WTC11 (cell line): ENCODE measurements at regions not wholly inside any gene's neighbourhood (a gene's known extent, or its start where the extent isn't known, plus 50 kb on each side); places are given as distances from the start of the nearest gene placed in this dataset.

Experiments used
- ATF3 ChIP-seq: sonication (generic); formaldehyde crosslinking; conservative IDR thresholded peaks from 2 replicates; pipeline ENCODE4 v1.8.1; 2022; ENCODE audit warnings: mild to moderate bottlenecking, missing genetic modification reagents
- CREB1 ChIP-seq: sonication (generic); formaldehyde crosslinking; IDR thresholded peaks from 2 replicates; pipeline ENCODE4 v1.8.0; 2023; ENCODE audit warnings: mild to moderate bottlenecking, missing genetic modification reagents
- E2F1 ChIP-seq: sonication (generic); formaldehyde crosslinking; IDR thresholded peaks from 2 replicates; pipeline ENCODE4 v1.8.0; 2022; ENCODE audit warnings: mild to moderate bottlenecking, missing genetic modification reagents
- GRHL2 ChIP-seq: fragments of 250-450 bp; sonication (Bioruptor Pico); IDR thresholded peaks from 2 replicates; pipeline ENCODE4 v1.8.0; 2022; ENCODE audit warnings: mild to moderate bottlenecking, moderate library complexity; ENCODE audit not compliant: insufficient replicate concordance, severe bottlenecking
- JUN ChIP-seq: sonication (generic); formaldehyde crosslinking; IDR thresholded peaks from 2 replicates; pipeline ENCODE4 v1.8.0; 2023; ENCODE audit warnings: mild to moderate bottlenecking, missing genetic modification reagents
- NR2C2 ChIP-seq: sonication (generic); formaldehyde crosslinking; IDR thresholded peaks from 2 replicates; pipeline ENCODE4 v1.8.0; 2022; ENCODE audit warnings: mild to moderate bottlenecking, missing genetic modification reagents
- OVOL2 ChIP-seq: fragments of 250-450 bp; sonication (Bioruptor Pico); IDR thresholded peaks from 2 replicates; pipeline ENCODE4 v1.9.0; 2021; ENCODE audit warnings: mild to moderate bottlenecking, borderline replicate concordance
- SP1 ChIP-seq: sonication (generic); formaldehyde crosslinking; conservative IDR thresholded peaks from 2 replicates; pipeline ENCODE4 v1.8.1; 2022; ENCODE audit warnings: missing genetic modification reagents
- TP53 ChIP-seq: sonication (generic); formaldehyde crosslinking; IDR thresholded peaks from 2 replicates; pipeline ENCODE4 v1.8.1; 2023; ENCODE audit warnings: mild to moderate bottlenecking, missing genetic modification reagents
- ZNF416 ChIP-seq: fragments of 250-450 bp; sonication (Bioruptor Pico); IDR thresholded peaks from 2 replicates; pipeline ENCODE4 v1.9.0; 2021; ENCODE audit warnings: mild to moderate bottlenecking, inconsistent platforms
- TF ChIP-seq, protein P1 (sequence below): fragments of 200-600 bp; IDR thresholded peaks from 2 replicates; pipeline ENCODE4 v1.8.0; 2022; ENCODE audit warnings: antibody characterized with exemption

DNA sequence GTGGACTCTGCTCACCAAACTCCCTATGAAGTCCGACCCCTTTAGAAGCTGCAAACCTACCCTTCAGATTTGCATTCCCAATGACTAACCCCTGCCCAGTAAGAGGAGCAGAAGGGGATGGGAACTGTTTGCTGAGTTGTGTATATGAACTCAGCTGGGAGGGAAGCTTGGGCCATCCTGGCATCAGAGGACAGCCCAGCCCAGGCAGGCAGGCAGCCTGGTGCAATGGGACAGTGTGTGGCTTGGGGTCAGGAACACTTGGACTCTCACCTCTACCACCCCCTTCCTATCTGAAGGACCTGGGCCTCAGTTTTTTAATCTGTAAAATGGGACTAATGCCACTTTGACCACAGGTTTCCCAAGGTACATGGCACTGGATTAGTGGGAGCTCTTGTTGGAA, 147.4 kb upstream of the GPR26 start:
- TF ChIP-seq SP1 (CRISPR knock-in tag) (no peak), NR2C2 (CRISPR knock-in tag) (no peak), TP53 (CRISPR knock-in tag) (no peak), E2F1 (CRISPR knock-in tag) (no peak), CREB1 (CRISPR knock-in tag) (no peak), OVOL2 (no peak), JUN (CRISPR knock-in tag) (no peak), GRHL2 (CRISPR knock-in tag) (no peak), ATF3 (CRISPR knock-in tag) (no peak), ZNF416 (CRISPR knock-in tag) (no peak)
- TF ChIP-seq, protein P1, sequence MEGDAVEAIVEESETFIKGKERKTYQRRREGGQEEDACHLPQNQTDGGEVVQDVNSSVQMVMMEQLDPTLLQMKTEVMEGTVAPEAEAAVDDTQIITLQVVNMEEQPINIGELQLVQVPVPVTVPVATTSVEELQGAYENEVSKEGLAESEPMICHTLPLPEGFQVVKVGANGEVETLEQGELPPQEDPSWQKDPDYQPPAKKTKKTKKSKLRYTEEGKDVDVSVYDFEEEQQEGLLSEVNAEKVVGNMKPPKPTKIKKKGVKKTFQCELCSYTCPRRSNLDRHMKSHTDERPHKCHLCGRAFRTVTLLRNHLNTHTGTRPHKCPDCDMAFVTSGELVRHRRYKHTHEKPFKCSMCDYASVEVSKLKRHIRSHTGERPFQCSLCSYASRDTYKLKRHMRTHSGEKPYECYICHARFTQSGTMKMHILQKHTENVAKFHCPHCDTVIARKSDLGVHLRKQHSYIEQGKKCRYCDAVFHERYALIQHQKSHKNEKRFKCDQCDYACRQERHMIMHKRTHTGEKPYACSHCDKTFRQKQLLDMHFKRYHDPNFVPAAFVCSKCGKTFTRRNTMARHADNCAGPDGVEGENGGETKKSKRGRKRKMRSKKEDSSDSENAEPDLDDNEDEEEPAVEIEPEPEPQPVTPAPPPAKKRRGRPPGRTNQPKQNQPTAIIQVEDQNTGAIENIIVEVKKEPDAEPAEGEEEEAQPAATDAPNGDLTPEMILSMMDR, result no peak
